RWPE1 (cell line): ENCODE measurements at regions not wholly inside any gene's neighbourhood (a gene's known extent, or its start where the extent isn't known, plus 50 kb on each side); places are given as distances from the start of the nearest gene placed in this dataset.
A peak's percentile ranks its signal among the peaks of the same experiment; 100 is the strongest.

Experiments
- CTCF ChIA-PET: fragments of 350-600 bp; sonication (Branson Sonifier 250); formaldehyde crosslinking; extraction: SDS; loops from one replicate; lab custom pipeline; 2021; lab: Yijun Ruan, JAX
- POLR2A ChIA-PET: fragments of 400-600 bp; formaldehyde crosslinking; extraction: SDS; loops from one replicate; lab custom pipeline; 2020; ENCODE audit warnings: antibody characterized with exemption; ENCODE audit not compliant: low non-redundant PET; lab: Yijun Ruan, JAX
- DNase-seq: peaks from one replicate; pipeline ENCODE4 v3.0.0; 2012; ENCODE audit warnings: low spot score
- H3K27ac ChIP-seq: fragments of 450-650 bp; 2 replicates; pipeline ENCODE4 v1.5.1; 2017
- TF ChIP-seq, protein P1 (sequence below): fragments of 450-650 bp; conservative IDR thresholded peaks from 2 replicates; pipeline ENCODE4 v1.5.1; 2017; ENCODE audit warnings: low read depth, mild to moderate bottlenecking

GRCh38 chr5:143533978-143534760, 130.7 kb upstream of the NR3C1 start:
- ChIA-PET POLR2A (no interaction called here), CTCF (no interaction called here)
- no peak overlapping the region for H3K27ac ChIP-seq
- DNase-seq: no peak
- TF ChIP-seq, protein P1, sequence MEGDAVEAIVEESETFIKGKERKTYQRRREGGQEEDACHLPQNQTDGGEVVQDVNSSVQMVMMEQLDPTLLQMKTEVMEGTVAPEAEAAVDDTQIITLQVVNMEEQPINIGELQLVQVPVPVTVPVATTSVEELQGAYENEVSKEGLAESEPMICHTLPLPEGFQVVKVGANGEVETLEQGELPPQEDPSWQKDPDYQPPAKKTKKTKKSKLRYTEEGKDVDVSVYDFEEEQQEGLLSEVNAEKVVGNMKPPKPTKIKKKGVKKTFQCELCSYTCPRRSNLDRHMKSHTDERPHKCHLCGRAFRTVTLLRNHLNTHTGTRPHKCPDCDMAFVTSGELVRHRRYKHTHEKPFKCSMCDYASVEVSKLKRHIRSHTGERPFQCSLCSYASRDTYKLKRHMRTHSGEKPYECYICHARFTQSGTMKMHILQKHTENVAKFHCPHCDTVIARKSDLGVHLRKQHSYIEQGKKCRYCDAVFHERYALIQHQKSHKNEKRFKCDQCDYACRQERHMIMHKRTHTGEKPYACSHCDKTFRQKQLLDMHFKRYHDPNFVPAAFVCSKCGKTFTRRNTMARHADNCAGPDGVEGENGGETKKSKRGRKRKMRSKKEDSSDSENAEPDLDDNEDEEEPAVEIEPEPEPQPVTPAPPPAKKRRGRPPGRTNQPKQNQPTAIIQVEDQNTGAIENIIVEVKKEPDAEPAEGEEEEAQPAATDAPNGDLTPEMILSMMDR: no peak

- ChIA-PET POLR2A (no interaction called here), CTCF (no interaction called here)
- TF ChIP-seq, protein P1: no peak
- DNase-seq: no peak
- H3K27ac ChIP-seq: no peak overlapping the region
These were observed 130.0 kb upstream of the NR3C1 start for GRCh38 chr5:143533475-143533874.

- DNase-seq: peak; percentile 16
- no peak overlapping the region for H3K27ac ChIP-seq
- CTCF ChIA-PET: no interaction called here
These were observed 124.3 kb upstream of the NR3C1 start for GRCh38 chr5:143527808-143528207.

DNA sequence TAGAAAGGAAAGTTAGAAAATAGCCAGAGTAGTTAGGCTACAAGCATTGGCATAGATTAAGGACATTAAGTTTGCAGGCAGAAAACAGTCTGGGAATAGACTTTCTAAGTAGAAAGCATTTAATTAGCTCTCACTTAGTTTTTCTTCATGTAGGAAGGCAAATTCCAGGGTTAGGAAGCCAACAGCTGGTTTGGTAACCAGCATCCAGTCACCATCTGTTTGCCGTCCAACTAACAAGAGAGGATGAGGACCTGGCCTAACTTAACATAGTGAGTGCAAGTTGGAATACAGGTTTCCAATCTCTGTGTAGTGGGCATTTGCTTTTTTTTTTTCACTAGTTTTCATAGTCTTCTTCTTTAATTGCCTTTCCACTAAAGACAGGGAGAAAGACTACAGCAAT, 121.7 kb upstream of the NR3C1 start:
- TF ChIP-seq, protein P1: no peak
- ChIA-PET POLR2A (no interaction called here), CTCF (interaction anchor here (0.7 kb wide), 1 partner anchor 591 kb away, joined by 4 read pairs; no protein-coding TSS in a partner anchor)
- H3K27ac ChIP-seq: no peak overlapping the region
- no peak for DNase-seq

More at GRCh38 chr5:143527808-143528207, 124.3 kb upstream of the NR3C1 start:
- TF ChIP-seq, protein P1: no peak
- POLR2A ChIA-PET: no interaction called here

DNA sequence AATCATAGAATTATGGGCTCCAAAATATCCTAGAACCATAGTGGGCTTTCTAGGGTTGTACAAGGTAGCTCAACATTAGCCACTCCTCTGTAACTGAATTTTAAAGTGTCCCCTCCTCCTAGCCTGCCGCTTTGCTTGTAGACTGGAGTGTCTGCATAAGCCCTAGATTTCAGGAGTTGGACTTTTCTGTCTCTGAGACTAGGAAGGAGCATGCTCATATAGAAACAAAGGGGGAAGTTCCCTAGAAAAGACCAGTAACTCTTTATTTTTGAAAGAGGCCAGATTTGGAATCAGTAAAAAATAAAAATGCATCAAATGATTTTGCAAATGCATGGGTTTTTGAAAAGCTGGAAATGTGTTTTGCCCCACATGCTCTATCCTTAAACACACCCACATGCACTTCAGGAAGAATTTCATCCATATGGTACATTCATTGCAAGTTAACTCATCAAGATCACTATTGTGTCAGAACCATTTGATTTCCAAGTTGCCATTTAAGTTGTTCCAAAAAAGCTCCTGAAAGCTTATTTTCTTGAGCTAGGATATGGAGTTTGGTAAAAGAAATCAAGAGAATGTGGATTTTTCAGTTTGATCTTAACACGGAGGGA, 121.0 kb upstream of the NR3C1 start:
- DNase-seq: no peak
- H3K27ac ChIP-seq: no peak overlapping the region
- POLR2A ChIA-PET: no interaction called here
- CTCF ChIA-PET: interaction anchor here (0.7 to 1.2 kb wide), 2 partner anchors 18 to 591 kb away, joined by 3 to 4 read pairs; no protein-coding TSS in a partner anchor
- TF ChIP-seq, protein P1: no peak

DNA sequence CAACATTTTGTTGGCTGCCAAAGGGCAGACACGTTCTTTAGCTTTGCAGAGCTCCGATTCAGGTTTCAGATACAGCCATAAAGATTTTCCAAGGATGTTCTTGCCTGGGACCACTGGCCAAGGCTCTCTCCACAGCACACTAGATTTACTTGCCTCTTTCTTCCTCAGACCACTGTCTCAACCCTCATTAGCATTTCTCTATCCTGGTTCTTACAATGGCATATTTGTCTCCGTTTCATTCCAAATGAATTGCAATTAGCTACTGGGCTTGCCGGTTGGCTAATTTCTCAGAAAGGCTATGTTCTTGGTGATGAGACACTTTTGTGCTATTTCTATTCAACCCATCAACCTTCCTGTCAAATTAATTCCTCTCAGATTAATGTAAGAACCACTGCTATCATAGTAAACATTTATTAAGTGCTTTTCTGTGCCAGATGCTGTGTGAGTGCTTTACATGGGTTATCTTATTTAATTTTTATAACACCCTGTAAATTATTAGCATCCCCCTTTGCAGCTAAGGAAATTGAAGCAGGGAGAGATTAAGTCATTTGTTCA, 118.4 kb upstream of the NR3C1 start:
- TF ChIP-seq, protein P1: no peak
- POLR2A ChIA-PET: no interaction called here
- no peak overlapping the region for H3K27ac ChIP-seq
- DNase-seq: no peak
- CTCF ChIA-PET: interaction anchor here (0.5 kb wide), 1 partner anchor 226 kb away, joined by 3 read pairs; no protein-coding TSS in a partner anchor
